SU-DHL-6 (cell line): ENCODE measurements at regions not wholly inside any gene's neighbourhood (a gene's known extent, or its start where the extent isn't known, plus 50 kb on each side); places are given as distances from the start of the nearest gene placed in this dataset.
"Not testable (repeated sequence)": the region's sequence is repeated elsewhere in the genome, so short reads cannot be mapped to it uniquely, and the experiment has no call there.

Source experiments
- H2AFZ ChIP-seq: fragments of 200-600 bp; sonication (generic); 2 replicates; pipeline ENCODE4 v1.6.1; 2014; ENCODE audit warnings: low read depth, mild to moderate bottlenecking, moderate library complexity, mixed read lengths, antibody characterized with exemption, low read length; ENCODE audit not compliant: severe bottlenecking
- H3F3A ChIP-seq: fragments of 200-600 bp; shearing (Covaris generic); 2 replicates; pipeline ENCODE4 v1.6.0; 2016; ENCODE audit warnings: antibody characterized with exemption, mild to moderate bottlenecking; ENCODE audit not compliant: insufficient read depth
- H3K27ac ChIP-seq: fragments of 200-600 bp; sonication (generic); 2 replicates; pipeline ENCODE4 v1.5.1; 2016; ENCODE audit warnings: low read depth, mild to moderate bottlenecking, low read length, moderate library complexity, mixed read lengths
- H3K27me3 ChIP-seq: fragments of 200-600 bp; sonication (generic), shearing (Covaris generic); 2 replicates; pipeline ENCODE4 v1.6.0; 2014; ENCODE audit warnings: mild to moderate bottlenecking, low read length
- H3K36me3 ChIP-seq: fragments of 200-600 bp; sonication (generic); 2 replicates; pipeline ENCODE4 v1.6.1; 2014; ENCODE audit warnings: mild to moderate bottlenecking, low read length, mixed read lengths
- H3K4me2 ChIP-seq: fragments of 300-600, 200-600 bp; shearing (Covaris generic), sonication (generic); 2 replicates; pipeline ENCODE4 v1.6.0; 2014; ENCODE audit warnings: low read length, low read depth, mild to moderate bottlenecking; ENCODE audit not compliant: poor library complexity, severe bottlenecking
- H3K4me3 ChIP-seq: fragments of 200-600 bp; sonication (generic); 2 replicates; pipeline ENCODE4 v1.5.1; 2014; ENCODE audit warnings: antibody characterized with exemption, low read length, mild to moderate bottlenecking, mixed read lengths; ENCODE audit not compliant: insufficient read depth, poor library complexity, severe bottlenecking
- H3K79me2 ChIP-seq: fragments of 200-600 bp; sonication (generic); 2 replicates; pipeline ENCODE4 v1.6.1; 2014; ENCODE audit warnings: mild to moderate bottlenecking, low read length, moderate library complexity; ENCODE audit not compliant: insufficient read depth
- H3K9ac ChIP-seq: fragments of 200-600 bp; sonication (generic); 2 replicates; pipeline ENCODE4 v1.7.0; 2014; ENCODE audit warnings: mild to moderate bottlenecking, low read length
- H3K9me2 ChIP-seq: fragments of 200-600 bp; sonication (generic); replicated peaks from 2 replicates; pipeline ENCODE4 v1.6.1; 2014; ENCODE audit warnings: low read length; ENCODE audit not compliant: insufficient read depth
- H3K9me3 ChIP-seq: fragments of 200-600 bp; sonication (generic); 2 replicates; pipeline ENCODE4 v1.6.1; 2014; ENCODE audit warnings: low read length, mixed read lengths; ENCODE audit not compliant: insufficient read depth
- H4K20me1 ChIP-seq: fragments of 200-600 bp; sonication (generic); 2 replicates; pipeline ENCODE4 v1.6.1; 2014; ENCODE audit warnings: low read depth, mild to moderate bottlenecking, antibody characterized with exemption, low read length, moderate library complexity, mixed read lengths
- CTCF ChIP-seq: fragments of 200-600 bp; sonication (generic); IDR thresholded peaks from one replicate; pipeline ENCODE4 v1.5.1; 2017; ENCODE audit warnings: antibody characterized with exemption, mild to moderate bottlenecking, low read length, moderate library complexity; ENCODE audit not compliant: insufficient read depth, poor library complexity, severe bottlenecking
- EZH2phosphoT487 ChIP-seq: fragments of 200-600 bp; sonication (generic), shearing (Covaris generic); conservative IDR thresholded peaks from 2 replicates; pipeline ENCODE4 v1.6.1; 2018; ENCODE audit warnings: mild to moderate bottlenecking, antibody characterized with exemption, low read length, moderate library complexity, mixed read lengths

GRCh38 chr3:40899286-40899712 lies 300.0 kb upstream of the CTNNB1 start:
- H3K9me3 ChIP-seq = no peaks in the 10 kb centered on the region
- H3K27me3 ChIP-seq = no peaks in the 10 kb centered on the region
- no peaks in the 10 kb centered on the region for H4K20me1 ChIP-seq
- no peak overlapping the region for H3K4me2 ChIP-seq
- H3K79me2 ChIP-seq = no peaks in the 10 kb centered on the region
- no peak overlapping the region for H2AFZ ChIP-seq
- no peaks in the 10 kb centered on the region for H3K36me3 ChIP-seq
- no peak overlapping the region for H3K9ac ChIP-seq
- no peak overlapping the region for H3K4me3 ChIP-seq
- no peak overlapping the region for H3K27ac ChIP-seq
- H3F3A ChIP-seq = no peaks in the 10 kb centered on the region
- TF ChIP-seq CTCF (no peak), EZH2phosphoT487 (no peak)
- H3K9me2 ChIP-seq = no peaks in the 10 kb centered on the region

GRCh38 chr3:40901298-40901697 lies 298.0 kb upstream of the CTNNB1 start:
- no peaks in the 10 kb centered on the region for H4K20me1 ChIP-seq
- H3K36me3 ChIP-seq = no peaks in the 10 kb centered on the region
- no peak overlapping the region for H3K4me3 ChIP-seq
- H3K9me3 ChIP-seq = no peaks in the 10 kb centered on the region
- H3K27ac ChIP-seq = no peak overlapping the region
- no peaks in the 10 kb centered on the region for H3K79me2 ChIP-seq
- H3F3A ChIP-seq = no peaks in the 10 kb centered on the region
- no peak for TF ChIP-seq EZH2phosphoT487
- no peak for TF ChIP-seq CTCF
- H3K9me2 ChIP-seq = no peaks in the 10 kb centered on the region
- no peak overlapping the region for H3K9ac ChIP-seq
- no peak overlapping the region for H2AFZ ChIP-seq
- no peaks in the 10 kb centered on the region for H3K27me3 ChIP-seq
- H3K4me2 ChIP-seq = no peak overlapping the region

- Histone ChIP-seq H3K9me2 (no peaks in the 10 kb centered on the region), H3K9ac (no peak overlapping the region), H3K27me3 (no peaks in the 10 kb centered on the region), H3K27ac (no peak overlapping the region), H4K20me1 (no peaks in the 10 kb centered on the region), H3F3A (no peaks in the 10 kb centered on the region), H3K9me3 (no peaks in the 10 kb centered on the region), H2AFZ (no peak overlapping the region), H3K4me2 (no peak overlapping the region), H3K4me3 (no peak overlapping the region), H3K36me3 (no peaks in the 10 kb centered on the region), H3K79me2 (no peaks in the 10 kb centered on the region)
- TF ChIP-seq CTCF = no peak
- no peak for TF ChIP-seq EZH2phosphoT487
Observed at GRCh38 chr3:40901796-40902195, 297.5 kb upstream of the CTNNB1 start.

- not testable (repeated sequence) for H2AFZ ChIP-seq, H3K9me3 ChIP-seq, H3K36me3 ChIP-seq, H3K27ac ChIP-seq, H3K4me3 ChIP-seq, H3K4me2 ChIP-seq, H4K20me1 ChIP-seq, H3K79me2 ChIP-seq, H3F3A ChIP-seq, H3K9ac ChIP-seq, H3K9me2 ChIP-seq, H3K27me3 ChIP-seq
Observed at GRCh38 chr3:40907907-40908465, 291.3 kb upstream of the CTNNB1 start.
